HG03354 (cell line): ENCODE measurements at regions not wholly inside any gene's neighbourhood (a gene's known extent, or its start where the extent isn't known, plus 50 kb on each side); places are given as distances from the start of the nearest gene placed in this dataset.
"Not testable (repeated sequence)": the region's sequence is repeated elsewhere in the genome, so short reads cannot be mapped to it uniquely, and the experiment has no call there.

ENCODE experiments used
- ATAC-seq: cut with Tn5 transposase; IDR thresholded peaks from one replicate; pipeline ENCODE4 v1.9.1; 2021; ENCODE audit warnings: mild to moderate bottlenecking; ENCODE audit not compliant: unreplicated experiment, poor library complexity, severe bottlenecking

DNA sequence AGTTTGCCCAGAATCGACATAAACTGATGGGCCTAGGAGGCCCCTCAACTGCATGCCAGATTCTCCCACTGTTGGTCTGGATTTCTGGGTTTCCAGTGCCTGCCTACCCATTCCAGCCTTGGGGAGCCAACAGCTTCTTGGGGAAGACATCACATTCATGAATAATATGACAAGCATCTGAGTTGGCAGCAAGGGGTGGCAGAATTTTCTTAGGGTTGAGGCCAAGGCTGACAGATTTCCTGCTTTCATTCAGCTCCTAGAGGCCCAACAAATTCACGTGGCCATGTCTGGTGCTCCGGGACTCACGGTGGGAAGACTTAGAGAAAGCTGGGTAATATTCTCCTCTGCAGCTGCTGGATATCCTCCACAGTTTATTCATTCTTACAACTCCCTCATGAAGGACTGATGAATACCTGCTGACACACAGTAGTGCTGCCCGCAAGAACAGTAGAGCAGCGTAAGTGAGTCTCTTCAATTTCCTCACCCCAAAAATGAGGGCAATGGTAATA lies 305.0 kb upstream of the TNC start:
- ATAC-seq = no peak

DNA sequence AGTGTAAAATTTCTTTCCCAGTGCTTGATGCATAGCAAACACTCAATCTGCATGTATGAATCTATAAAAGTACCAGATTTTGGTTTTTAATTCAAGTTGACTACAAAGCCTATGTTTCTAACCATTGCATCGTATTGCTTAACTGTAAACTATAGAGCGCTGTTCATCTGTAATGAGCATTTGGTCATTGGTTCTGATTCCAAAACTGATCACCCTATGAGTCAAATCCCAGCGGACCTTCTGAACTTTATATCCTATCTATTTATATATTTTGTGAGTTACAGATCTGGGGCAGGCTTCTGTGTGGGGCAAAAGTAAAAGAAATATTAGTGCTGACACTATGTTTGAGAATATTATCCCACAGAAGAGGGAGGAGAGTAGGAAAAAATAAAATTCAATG lies 305.7 kb upstream of the TNC start:
- ATAC-seq = no peak

DNA sequence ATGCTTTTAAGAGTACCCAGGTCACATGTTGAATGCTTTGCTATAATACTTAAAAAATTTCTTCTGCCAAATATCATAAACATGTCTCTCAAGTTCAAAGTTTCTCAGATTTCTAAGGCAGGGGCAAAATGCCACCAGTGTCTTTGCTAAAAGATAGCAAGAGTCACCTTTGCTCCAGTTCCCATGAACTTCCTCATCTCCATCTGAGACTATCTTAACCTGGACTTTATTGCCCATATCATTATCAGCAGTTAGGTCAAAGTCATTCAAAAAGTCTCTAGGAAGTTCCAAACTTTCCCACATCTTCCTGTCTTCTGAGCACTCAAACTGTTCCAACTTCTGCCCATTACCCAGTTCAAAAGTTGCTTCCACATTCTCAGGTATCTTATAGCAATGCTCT lies 307.6 kb upstream of the TNC start:
- no peak for ATAC-seq

DNA sequence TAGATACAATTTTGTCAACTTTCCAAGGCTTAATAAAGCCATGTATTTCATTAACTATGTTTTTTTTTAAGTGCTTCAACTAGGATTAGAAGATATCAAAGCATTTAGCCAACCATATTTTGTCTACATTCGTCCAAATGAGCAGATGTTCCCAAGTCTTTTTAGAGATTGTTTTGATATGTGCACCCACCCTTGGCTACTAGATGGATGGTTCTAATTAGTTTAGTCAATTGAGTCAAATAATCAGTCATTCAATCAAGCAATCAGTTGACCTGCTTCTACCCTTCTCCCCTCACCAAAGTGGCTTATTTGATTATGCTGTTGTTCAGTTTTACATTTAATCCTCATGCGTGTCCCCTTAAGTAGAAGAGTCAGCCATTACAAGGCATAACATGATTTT lies 319.5 kb upstream of the TNC start:
- ATAC-seq = no peak

DNA sequence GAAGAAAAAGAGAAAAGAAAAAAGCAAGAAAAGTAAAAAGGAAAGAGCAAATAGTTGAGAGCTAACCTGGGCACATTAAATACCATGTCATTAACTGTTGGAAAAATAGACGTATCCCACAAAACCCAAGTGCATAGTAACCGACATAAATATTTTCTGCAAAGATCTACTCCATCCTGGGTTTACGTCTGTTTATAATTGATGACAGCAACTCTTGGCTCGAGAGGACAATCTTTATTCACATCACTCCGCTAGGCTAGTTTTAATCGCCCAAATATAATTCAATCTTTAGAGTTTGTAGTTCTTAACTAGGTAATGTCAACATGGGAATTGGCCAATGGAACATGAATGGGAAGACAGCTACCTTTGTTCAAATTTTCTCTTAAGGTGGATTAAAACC lies 321.7 kb upstream of the TNC start:
- no peak for ATAC-seq

DNA sequence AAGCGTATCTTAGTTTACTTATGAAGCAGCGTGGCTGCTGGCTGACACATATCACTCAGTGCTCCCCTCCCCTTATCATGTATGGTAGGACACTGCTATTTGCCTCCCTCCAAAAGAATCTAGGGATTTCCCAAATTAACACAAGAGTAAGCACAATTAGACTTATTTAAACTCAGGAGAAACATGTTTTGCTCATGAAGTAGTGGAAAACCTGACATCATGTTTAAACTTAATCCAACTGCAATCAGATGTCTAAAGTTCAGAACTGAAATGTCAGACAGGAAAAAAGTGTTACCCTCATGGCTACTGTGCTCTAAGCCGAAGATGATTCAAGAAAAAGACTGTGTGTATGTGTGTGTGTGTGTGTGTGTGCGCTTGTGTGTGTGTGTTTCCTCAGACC lies 324.1 kb upstream of the TNC start:
- no peak for ATAC-seq

DNA sequence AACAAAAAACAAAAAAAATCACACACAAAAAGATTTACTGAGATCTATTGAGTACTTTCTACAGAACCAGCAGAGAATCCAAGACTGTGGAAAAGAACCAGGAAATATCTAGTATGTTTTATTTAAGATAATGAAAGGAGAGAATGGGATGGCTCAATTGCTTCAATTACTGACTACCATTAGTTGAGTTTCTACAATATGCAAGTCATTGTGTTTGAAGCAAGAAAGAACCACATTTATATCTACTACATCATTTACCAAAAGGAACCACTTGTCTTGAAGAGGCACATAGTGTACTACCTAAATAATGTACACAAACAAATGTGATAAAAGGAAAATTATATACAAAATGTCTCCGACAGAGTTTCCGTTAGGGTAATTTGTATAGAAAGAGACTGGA lies 325.9 kb upstream of the TNC start:
- ATAC-seq = no peak

DNA sequence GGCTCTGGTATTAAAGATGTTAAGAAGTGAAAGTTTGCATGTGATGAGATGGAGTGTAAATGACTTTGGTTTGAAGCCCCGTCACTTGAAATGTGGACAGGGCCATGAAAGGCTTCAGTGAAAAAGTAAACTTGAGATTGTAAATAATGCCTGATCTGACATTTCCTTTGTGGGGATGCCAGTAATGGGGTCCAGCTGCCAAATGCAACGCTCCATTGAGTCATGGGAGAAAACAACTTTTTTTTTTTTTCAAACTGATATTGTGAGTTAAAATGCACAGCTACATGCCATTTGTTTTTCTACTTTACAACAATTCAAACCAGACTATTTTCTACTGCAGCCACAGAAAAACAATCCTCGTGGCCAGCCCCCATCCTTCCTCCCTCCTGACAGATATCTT lies 327.0 kb upstream of the TNC start:
- no peak for ATAC-seq

DNA sequence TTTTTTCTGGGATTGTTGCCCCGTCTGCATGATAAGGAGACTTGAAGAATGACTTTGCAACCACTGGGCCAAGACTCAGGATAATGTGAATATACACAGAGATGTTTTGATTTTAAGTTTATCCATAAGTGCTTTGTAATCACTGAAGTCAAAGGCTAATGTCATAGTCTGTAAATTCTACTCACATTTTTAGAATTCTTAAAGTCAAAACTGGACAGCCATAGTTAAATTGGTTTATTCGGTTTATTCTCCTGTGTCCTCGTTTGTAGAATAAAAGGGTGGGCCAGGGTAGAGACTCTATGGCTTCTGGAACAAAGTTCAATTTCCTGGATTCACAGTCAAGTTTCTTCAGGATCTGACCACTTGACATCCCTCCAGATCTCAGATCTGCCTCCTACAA lies 327.7 kb upstream of the TNC start:
- ATAC-seq = no peak

DNA sequence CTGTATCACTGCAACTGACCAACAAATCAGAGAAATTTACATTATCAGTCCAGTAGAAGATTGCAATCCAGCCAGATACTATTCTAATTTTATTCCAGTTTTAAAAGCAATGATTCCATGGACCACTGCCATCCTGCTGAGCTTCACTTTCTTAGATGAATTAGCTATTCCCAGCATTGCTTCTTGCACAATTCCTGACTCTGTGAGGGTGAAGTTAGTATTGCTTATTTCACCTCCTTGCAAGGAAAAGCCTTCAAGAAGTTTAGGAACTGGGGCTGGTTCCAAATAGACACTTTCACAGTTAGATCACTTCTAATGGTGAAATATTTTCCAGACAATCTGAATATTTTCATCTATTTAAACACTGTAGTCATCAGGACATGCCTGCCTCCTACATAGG lies 338.6 kb upstream of the TNC start:
- no peak for ATAC-seq

DNA sequence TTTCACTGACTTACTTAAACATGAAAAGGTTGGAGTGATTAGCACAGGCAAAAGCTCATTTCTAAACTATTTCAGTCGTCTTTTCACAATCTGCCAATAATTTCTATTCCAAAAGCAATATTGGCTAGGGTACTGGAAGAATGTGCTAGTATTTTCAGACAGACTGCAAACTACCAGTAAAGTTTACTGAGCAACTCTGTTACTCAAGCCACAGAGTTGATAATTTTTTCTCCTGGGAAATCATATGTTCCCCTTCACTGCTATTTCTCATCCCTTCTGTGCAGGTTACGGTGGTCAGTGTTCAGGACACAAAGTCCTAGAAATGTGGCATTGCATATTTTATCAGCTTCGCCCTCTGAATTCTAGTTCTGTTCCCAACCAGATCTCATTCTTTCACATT lies 343.3 kb upstream of the TNC start:
- no peak for ATAC-seq

DNA sequence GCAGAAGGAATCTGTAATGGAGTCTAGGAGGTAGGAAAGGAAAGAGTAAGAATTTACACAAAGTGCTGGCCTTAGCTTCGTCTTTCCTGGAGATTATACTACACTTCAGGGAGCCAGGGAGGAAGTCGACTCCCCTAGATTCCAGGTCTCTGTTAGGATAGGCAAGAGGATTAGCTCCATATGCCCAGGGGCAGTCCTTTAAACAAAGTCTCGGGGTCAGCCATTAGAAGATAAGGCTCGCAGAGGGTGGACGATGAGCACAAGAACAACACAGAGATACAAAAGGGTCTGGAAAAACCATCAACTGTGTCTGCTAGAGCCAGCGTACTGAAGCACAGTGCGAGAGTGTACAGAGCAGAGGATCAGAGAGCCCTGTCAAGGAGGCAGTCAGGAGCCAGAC lies 344.7 kb upstream of the TNC start:
- no peak for ATAC-seq

DNA sequence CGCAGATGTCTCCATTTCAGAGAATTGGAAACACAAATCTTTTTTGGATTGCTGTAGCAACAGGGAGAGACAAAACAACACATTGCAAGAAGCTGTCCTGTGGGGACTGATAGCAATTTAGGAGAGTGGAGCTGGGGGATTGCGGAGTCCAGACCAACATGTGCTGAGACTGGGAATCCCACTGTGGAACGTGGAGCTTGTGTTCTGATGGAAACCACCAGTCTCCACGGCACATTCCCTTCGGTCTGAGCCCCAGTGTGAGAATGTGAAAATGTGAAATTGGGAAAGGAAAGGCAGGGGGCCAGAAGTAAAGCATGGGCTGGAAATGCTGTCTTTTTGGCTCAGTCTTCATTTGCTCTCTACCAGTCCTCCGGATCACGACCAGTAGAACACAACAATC lies 348.8 kb upstream of the TNC start:
- no peak for ATAC-seq

DNA sequence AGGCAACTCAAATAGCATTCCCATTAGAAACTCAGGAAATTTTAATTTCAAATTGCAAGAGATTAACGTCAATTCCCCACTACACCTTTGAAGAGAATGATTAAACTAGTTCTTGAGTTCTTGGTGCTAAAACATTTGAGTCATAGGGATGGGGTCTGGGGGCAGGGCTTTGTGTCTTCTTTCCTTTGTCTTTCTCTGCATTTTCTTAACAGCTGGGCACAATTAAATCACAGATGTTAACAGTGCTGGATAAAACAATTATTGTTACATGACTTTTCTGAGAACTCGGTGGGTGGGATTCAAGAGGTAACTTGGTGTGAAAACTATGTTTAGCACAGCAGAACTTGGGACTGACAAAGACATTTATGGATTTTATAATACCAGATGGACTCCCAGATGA lies 351.9 kb upstream of the TNC start:
- ATAC-seq = no peak

DNA sequence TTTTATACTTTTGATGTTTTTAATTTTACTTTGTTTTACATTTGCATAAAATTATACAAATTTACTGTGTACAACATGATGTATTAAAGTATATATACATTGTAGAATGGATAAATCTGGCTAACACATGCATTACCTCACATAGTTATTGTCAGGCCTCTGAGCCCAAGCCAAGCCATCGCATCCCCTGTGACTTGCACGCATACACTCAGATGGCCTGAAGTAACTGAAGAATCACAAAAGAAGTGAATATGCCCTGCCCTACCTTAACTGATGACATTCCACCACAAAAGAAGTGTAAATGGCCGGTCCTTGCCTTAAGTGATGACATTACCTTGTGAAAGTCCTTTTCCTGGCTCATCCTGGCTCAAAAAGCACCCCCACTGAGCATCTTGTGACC lies 355.1 kb upstream of the TNC start:
- not testable (repeated sequence) for ATAC-seq

DNA sequence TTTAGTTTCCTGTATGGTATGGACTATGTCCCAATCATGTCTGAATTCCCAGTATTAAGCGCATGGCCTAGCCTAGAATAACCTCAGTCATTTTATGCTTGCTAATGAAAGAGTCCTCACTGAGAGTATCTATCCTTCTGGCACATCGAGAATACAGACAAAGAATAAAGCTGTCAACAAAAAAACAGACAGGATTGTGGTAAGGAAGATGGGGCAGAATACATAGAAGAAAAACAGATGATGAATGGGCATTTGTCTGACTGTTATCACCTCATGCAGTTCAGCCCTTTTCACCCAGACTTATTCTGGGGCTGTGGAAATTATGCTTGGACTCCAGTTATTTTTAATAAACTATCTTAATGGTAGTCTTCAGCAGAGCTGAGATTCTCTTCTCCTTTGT lies 363.8 kb upstream of the TNC start:
- ATAC-seq = no peak

DNA sequence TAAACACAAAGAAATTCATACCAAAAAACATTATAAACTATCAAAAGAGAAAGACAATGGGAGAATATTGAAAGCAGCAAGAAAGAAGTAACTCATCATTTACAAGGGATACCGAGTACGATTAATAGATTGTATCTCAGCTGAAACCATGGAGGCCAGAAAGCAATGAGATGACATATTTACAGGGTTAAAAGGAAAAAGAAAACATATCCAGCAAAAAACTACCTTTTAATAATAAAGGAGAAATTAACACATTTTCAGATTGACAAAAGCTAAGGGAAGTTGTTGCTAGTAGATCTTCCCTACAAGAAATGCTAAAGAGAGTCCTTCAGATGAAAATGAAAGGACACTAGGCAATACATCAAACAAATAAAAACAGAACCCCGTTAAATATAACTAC lies 364.8 kb upstream of the TNC start:
- ATAC-seq = no peak

DNA sequence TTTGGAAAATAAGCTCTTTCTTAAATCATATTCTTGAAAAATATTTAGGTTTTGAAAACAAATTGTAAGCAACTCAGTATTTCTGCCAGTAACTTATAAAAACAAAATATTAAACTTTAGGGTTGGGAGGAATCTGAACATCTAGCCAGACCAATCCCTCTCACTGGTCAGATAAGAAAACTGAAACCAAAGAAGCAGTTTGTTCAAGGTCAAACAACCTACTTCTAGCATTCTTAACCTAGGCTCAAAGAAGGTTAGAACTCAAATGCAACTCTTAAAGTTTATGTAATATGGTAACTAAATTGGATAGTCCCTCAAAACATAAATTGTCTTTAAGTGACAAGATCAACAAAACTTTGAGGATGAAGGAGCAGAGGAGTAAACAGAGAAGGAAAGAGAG lies 374.9 kb upstream of the TNC start:
- no peak for ATAC-seq

DNA sequence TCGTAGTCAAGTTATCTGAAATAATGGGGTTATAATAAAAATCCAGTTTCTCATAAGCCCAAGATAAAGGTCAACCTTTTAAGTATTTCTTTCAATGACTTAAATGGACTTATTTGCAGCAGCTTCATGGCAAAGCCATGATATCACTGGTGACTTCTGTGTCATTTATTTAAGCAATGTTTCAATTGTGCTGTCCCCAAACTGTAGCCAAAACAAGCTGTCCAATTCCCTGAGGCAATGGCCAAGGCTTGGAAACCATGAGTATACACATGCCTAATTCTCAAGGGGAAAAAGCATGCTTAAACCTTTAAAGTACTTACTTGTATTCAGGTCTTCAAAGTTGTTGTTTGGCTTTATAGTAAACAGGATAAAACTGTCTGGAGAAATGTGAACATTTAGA lies 376.4 kb upstream of the TNC start:
- ATAC-seq = no peak

DNA sequence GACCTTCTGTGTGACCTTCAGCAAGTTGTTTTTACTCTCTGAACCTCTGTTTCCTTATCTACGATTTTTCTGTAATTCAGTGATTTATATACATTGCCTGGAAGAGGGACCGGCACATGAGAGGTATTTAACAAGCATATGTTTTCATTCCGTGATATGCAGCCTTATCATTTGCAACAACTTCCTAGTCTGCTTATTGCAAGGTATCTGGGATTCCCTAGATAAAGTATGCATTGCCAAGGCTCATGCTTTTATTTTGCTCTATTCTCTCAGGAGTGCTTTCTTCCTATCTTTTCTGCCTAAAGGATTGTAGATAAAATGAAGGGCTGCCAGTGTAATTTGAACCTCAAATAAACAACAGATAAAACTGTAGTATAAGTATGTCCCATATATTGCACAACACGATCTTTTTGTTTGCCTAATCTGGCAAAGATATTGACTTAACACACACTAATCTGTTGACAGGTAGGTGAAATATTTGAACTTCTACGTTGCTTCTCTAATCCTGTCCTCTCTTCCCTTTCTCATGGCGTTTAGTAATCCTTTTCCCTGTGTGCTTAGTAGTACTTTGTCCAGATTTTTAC lies 377.2 kb upstream of the TNC start:
- no peak for ATAC-seq

DNA sequence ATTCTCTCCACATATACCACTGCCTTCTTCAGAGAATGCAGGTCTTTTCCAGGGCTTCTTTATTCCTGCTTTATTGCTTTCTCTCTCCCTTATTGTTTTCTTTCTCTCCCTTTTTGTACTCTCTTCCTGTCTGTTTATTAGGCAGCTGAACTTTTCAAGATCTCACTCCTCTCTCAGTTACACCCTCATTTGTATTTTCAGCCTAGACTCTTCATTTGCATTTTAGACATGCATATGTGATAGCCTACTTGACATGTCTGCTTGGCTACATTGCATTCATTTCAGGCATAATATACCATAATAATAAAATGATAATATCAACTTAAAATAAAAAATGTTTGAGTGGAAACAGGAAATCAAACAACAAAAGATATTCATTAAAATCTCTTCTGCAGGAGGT lies 377.9 kb upstream of the TNC start:
- ATAC-seq = no peak

DNA sequence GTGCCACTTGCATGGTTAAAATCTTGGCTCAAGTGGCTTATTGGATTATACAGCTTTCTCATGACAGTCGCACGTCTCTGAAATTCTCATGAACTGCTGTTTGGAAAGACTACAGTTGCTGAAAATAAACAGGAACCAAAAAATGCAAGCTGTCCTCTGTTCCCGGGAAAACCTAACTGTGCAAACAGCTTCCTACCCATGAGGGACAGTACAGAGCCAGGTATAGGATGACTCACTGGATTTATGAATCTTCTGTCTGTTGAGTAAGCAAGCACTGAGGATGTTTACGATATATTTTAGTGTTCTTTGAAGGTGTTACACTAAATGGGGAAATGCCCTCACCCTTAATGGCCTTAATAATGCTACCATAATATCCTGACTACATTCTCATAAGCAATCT lies 380.3 kb upstream of the TNC start:
- no peak for ATAC-seq
